ENCODE measurements at regions not wholly inside any gene's neighbourhood (a gene's known extent, or its start where the extent isn't known, plus 50 kb on each side); places are given as distances from the start of the nearest gene placed in this dataset.

GRCh38 chr16:80019395-80019794 is 418.9 kb upstream of the MAF start:
- TF ChIP-seq, protein P1, sequence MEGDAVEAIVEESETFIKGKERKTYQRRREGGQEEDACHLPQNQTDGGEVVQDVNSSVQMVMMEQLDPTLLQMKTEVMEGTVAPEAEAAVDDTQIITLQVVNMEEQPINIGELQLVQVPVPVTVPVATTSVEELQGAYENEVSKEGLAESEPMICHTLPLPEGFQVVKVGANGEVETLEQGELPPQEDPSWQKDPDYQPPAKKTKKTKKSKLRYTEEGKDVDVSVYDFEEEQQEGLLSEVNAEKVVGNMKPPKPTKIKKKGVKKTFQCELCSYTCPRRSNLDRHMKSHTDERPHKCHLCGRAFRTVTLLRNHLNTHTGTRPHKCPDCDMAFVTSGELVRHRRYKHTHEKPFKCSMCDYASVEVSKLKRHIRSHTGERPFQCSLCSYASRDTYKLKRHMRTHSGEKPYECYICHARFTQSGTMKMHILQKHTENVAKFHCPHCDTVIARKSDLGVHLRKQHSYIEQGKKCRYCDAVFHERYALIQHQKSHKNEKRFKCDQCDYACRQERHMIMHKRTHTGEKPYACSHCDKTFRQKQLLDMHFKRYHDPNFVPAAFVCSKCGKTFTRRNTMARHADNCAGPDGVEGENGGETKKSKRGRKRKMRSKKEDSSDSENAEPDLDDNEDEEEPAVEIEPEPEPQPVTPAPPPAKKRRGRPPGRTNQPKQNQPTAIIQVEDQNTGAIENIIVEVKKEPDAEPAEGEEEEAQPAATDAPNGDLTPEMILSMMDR (IDR thresholded peaks at IDR 0.05) = no peak
- Histone ChIP-seq H3K4me3 (no peak overlapping the region), H3K27me3 (ENCODE audit: insufficient read depth in 3 of 3, low read length in 2 of 3) (peaks cover 0 to 8% (median 0%) of the 10 kb centered on the region in 3 donors), H3K27ac (no peak overlapping the region), H3K4me1 (no peaks in the 10 kb centered on the region), H3K9me3 (no peaks in the 10 kb centered on the region), H3K36me3 (ENCODE audit: insufficient read depth in 1 of 2, low read depth in 1 of 2) (no peaks in the 10 kb centered on the region)
- ATAC-seq (no peak), DNase-seq (no peak)
- intact Hi-C loops (cut with DNase I) = no loop called here
- WGBS, 3 donors = 50 to 93% (median 80%) methylated on average over 2 of the region's 2 CpGs

GRCh38 chr16:80018466-80018865 is 417.9 kb upstream of the MAF start:
- peaks cover 0 to 8% (median 0%) of the 10 kb centered on the region in 3 donors for H3K27me3 ChIP-seq (ENCODE audit: insufficient read depth in 3 of 3, low read length in 2 of 3)
- intact Hi-C loops (cut with DNase I) = no loop called here
- H3K4me1 ChIP-seq = no peaks in the 10 kb centered on the region
- DNase-seq = no peak
- TF ChIP-seq, protein P1 (IDR thresholded peaks at IDR 0.05) = no peak
- H3K36me3 ChIP-seq (ENCODE audit: insufficient read depth in 1 of 2, low read depth in 1 of 2) = no peaks in the 10 kb centered on the region
- no peak overlapping the region for H3K4me3 ChIP-seq
- H3K27ac ChIP-seq = no peak overlapping the region
- no peak for ATAC-seq
- WGBS, 3 donors = 67 to 79% (median 73%) methylated on average over 2 of the region's 2 CpGs
- no peaks in the 10 kb centered on the region for H3K9me3 ChIP-seq

DNA sequence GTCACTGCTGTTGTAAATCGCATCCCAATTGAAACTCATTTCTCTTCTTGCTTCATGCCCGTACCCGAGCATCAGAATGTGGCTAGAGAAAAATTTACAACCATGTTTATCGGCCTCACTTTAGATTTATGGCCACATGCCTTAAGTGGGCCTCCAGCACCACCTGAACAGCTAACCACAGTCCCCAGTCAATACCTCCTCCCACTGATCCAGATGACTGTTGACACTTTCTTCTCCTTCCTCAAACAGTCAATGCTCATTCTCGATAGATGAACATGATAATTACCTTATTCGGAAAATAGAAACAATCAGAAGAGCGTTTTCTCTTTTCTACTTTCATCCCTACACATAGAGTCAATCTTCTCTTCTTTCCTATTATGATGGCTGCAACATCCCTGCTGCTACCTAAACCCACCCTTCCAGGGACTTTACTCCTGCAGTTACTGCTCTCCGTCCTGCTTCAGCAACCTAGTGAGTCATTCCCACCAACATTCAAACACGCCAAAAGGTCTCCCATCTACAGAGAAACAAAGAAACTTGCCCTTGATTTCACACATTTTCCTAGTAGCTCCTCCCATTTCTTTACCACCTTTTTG is 416.3 kb upstream of the MAF start:
- DNase-seq (no peak), ATAC-seq (no peak)
- Histone ChIP-seq H3K4me1 (no peaks in the 10 kb centered on the region), H3K4me3 (no peak overlapping the region), H3K27me3 (ENCODE audit: insufficient read depth in 3 of 3, low read length in 2 of 3) (peaks cover 0 to 8% (median 0%) of the 10 kb centered on the region in 3 donors), H3K36me3 (ENCODE audit: insufficient read depth in 1 of 2, low read depth in 1 of 2) (no peaks in the 10 kb centered on the region), H3K27ac (no peak overlapping the region), H3K9me3 (no peaks in the 10 kb centered on the region)
- 80 to 86% (median 80%) methylated on average over 9 of the region's 9 CpGs for WGBS, 3 donors
- intact Hi-C loops (cut with DNase I) = no loop called here
- TF ChIP-seq, protein P1 (IDR thresholded peaks at IDR 0.05) = no peak

DNA sequence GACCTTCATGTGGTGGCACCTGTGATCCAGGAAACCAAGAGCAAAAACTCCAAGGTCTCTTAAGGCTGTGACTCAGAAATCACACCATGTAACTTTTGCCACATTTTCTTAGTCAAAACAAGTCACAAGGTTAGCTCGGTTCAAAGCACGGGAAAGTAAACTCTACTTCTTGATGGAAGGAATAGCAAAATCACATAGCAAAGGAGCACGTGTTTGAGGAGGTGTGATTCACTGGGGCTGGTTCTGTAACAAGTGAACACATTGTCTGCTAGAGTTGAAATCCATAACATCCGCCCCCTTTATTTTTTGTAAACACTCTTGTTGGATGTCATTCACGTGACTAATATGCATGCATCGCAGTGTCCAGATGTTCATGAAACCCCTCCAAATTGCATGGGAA is 415.0 kb upstream of the MAF start:
- TF ChIP-seq, protein P1 (IDR thresholded peaks at IDR 0.05) = no peak
- intact Hi-C loops (cut with DNase I) = no loop called here
- Histone ChIP-seq H3K36me3 (ENCODE audit: insufficient read depth in 1 of 2, low read depth in 1 of 2) (no peaks in the 10 kb centered on the region), H3K27me3 (ENCODE audit: insufficient read depth in 3 of 3, low read length in 2 of 3) (peaks cover 0 to 8% (median 0%) of the 10 kb centered on the region in 3 donors), H3K4me1 (no peaks in the 10 kb centered on the region), H3K9me3 (no peaks in the 10 kb centered on the region), H3K27ac (no peak overlapping the region), H3K4me3 (no peak overlapping the region)
- ATAC-seq (no peak), DNase-seq (no peak)
- WGBS, 3 donors = 51 to 56% (median 54%) methylated on average over 6 of the region's 6 CpGs
